Putamen (tissue), 1 donor: ENCODE measurements at regions not wholly inside any gene's neighbourhood (a gene's known extent, or its start where the extent isn't known, plus 50 kb on each side); places are given as distances from the start of the nearest gene placed in this dataset.

Experiments used
- DNase-seq: peaks from one replicate; pipeline ENCODE4 v3.0.0-alpha.2; 2016; ENCODE audit warnings: low spot score

DNA sequence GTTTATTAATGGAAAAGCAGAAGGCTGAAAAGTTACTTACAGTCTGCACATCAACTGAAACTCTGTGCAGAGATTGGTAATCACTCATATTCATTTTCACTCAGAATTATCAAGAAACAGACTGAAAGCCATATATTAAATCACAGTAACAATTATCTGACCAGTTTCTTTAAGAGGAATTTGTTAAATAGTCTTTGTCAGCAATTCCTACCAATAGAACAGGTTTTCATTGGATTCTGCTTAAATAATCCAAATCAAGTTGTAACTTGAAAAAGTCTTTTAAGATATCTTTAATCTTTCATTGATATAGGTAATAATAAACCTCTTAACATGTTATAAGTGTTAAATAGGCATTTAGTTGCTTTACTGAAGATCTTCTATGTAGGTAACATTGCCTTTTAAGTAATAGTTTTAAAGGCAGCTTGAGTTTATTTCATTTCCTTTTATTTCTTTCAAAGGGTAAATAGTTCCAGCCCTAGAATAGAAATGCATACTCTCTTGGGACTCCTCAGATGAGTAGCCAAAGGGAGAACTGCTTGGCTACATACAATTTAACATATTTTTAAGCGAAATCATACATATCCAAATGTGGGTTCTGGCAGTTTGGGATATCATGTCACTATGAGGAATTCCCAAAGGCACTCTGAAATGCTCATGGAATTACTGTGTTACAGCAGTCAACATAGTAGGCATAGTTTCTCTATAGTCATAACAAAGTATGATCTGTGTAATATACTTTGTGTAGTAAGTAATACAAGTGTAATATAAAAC is 326.0 kb upstream of the SPRY2 start:
- no peak for DNase-seq

DNA sequence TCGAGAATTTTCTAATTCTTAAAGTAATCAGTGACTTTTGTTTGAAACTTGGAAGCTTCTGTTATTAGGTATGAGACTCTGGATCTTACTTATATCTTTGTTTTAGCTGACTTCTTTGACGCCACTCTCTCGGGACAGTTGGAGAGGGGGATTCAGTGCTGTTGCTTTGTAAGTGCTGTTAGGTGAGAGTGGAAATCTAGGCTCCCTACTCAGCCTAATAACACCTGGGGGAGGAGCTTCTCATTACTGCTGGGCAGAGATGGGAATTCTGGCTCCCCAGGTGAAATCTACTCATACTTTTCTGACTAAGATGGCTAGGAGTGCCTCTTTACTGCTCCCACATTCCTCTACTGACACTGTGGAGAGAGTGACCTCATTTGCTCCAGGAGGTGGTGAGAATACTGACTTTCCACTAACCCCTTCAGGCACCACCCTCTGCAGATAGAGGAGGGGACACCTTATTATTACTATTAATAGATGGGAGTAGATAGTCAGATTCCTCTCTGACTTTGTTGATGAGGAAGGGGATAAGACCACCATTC is 324.9 kb upstream of the SPRY2 start:
- DNase-seq = no peak

DNA sequence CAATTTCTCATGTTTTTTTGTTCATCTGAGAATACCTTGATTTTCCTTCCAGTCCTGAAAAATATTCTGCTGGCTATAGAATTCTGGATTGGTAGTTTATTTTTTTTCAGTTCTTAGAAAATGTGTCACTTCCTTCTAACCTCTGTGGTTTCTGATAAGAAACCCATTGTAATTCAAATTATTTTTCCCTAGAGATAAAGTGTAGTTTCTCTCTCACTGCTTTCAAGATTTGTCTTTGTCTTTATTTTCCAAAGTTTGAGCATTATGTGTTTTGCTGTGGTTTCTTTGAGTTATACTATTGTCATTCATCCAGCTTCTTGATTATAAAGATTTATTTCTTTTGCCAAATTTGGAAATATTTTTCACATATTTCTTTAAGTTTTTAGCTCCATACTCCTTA is 324.0 kb upstream of the SPRY2 start:
- no peak for DNase-seq

DNA sequence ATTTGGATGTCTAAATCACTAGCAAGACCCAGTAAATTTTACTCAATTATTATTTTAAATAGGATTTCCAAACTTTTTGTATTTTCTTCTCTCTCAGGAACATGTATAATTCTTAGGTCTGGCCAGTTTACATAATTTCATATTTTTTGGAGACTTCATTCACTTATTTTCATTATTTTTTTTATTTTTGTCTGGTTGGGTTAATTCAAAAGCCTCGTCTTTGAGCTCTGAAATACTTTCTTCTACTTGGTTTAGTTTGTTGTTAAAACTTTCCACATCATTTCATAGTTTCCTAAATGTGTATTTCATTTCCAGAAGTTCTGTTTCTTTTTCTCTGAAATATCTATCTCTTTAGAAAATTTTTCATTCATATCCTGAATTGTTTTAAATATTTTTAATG is 322.9 kb upstream of the SPRY2 start:
- DNase-seq = no peak

DNA sequence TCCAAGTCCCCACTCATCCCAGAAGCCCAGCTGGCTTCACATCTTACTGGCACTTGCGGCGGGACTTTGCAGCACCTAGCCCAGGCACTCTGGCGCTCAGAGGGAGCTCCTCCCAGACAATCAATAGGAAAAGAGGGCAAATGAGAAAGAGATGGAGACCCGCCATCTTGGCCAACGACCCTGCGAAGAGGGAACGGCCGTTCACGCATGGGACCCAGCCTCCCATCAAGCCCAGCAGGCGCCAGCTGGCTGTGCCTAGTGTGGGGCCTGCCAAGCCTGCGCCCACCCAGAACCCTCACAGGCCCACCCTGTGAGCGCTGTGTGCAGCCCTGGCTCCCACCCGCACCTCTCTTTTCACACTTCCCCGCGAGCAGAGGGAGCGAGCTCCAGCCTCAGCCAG is 317.8 kb upstream of the SPRY2 start:
- no peak for DNase-seq

DNA sequence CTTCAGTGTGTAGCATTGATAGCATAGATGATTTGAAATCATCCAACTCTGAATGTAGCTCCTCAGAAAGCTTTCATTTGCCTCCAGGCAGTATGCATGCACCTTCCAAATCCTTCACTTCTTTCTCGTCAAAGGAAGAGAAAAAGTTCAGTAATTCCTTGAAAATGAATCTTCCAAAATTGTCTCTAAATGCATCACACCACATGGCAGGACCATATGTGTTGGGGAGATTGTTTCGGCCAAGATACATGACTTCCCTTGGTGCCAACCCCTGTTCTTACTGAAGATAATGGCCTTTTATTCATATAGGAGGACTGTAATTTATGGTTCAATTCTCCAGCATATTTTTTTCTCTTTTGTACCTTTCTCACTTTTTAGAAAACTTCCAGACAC is 315.6 kb upstream of the SPRY2 start:
- no peak for DNase-seq

DNA sequence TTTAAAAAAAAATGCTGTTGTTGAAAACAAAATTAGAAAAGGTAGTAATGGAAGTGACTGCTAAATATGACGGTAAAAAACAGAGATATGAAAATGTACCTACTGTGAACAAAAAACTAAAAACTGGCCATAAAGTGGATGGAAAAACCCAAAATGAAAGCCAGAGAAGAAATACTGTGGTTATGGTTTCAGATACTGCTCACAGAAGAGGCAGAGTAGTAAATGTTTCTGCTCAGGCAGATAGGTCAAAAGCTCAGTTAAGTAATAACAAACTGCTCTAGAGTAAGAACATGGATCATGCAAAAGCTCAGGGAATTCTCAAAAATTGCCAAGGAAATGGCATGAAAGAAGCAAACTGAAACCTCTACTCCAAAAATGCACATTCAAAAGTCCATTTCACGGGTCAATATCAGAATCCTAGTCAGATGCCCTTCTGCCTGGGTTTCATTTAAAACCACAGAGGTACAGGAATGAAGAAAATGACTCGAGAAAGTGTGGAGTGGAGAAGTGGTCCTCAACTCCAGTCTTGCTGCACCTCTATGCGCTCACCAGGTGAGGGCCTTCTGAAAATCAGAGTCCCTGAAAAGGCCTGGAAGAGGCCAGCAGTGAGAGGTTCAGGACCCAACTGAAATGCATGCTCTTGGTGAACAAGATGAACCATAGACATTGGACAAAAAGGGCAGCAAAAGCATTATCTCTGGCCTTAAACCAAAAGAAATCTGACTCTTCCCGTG is 315.0 kb upstream of the SPRY2 start:
- DNase-seq = no peak

DNA sequence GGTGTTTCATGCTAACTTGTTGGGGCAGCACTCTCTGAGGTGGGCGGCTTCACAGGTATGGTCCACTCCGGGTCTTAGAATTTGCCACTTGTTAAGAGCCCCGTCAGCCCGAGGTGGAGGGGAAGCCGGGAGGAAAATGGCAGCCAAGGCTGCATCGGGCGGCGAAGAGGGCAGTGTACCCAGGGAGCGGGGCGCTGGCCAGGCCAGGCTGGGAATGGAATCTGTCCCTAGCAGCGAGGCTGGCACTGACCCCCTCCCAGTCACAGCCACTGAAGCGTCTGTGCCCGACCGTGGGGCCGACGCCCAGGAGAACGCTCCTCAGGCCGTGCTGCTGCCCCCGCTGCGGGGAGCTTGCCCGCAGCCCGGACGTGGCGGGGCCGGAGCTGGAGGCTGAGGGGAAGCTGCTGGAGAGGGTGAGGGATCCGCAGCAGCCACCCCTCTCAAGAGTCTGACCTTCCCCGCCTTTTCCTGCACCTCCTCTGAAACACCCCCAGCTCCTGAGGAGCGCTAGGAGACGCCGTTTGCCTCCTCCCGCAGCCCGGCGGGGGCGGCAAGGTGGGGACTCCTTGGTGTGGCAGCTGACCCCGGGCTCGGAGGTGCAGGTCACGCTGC is 313.8 kb upstream of the SPRY2 start:
- DNase-seq = no peak

DNA sequence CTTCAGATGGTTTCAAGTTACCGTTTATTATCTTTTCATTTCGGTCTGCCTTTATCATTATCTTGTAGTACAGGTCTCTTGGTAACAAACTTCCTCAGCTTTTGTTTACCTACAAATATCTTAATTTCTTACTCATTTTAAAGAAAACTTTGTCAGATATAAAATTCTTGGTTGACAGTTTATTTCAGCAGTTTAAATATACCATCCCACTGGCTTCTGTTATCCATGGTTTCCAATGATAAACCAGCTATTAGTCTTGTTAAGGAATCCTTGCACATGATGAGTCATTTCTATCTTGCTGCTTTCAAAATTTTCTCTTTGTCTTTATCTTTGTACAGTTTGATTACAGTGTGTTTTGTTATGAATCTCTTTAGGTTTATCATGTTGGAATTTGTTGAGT is 308.3 kb upstream of the SPRY2 start:
- DNase-seq = no peak

DNA sequence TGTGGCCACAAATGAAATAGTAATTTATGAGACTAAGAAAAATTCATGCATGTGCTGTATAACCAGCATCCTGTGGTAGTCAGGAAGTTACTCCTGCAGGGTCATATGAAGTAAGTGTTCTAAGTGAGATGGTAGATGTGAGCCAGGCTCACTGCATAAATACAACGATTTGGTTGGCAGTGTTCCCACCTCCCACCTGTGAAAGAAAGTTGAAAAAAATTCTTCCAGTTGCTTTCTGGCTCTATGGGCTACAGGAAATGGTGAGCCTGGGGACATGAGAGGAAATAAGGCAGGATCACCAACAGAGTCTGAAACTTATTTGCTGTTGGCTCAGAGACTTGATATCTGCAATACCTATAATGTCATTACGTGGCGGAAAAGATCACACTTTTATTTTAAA is 301.7 kb upstream of the SPRY2 start:
- no peak for DNase-seq

DNA sequence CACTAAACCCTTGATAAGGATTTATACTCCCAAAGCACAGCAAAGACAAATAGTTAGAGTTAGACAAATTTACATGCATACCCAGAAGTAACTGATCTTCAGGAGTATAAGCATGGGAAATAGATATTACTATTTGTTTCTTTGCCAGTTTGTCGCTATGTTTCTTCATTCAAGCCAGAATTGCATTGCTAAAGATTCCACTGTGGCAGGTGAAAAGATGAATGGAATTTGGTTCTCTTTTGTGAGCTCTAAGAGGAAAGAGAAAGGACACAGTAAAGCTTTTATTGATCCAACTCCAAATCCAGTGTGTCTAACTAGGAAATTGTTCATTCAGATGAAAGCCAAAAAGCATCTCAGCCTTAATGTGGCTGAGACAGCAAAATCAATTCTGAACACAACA is 292.3 kb upstream of the SPRY2 start:
- no peak for DNase-seq

DNA sequence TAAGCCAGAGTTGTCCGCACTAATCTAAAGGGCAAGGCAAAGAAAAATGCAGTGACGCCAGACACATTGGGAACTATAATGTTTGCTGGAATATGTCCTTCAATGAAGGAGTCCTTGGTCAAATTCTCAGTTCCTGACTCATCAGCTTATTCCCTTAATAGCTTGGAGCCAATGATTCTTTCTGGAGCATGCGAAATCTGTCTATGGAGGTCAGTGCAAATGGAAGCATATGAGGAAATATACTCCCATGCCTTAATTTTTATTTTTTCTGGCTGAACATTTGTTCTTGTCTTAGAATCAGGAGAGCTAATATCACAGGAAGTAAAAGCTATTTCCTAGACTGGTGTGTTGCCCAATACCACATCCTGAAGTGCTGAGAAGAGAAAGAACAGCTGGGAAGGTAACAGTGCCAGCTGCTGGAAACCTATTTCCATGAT is 289.8 kb upstream of the SPRY2 start:
- no peak for DNase-seq

DNA sequence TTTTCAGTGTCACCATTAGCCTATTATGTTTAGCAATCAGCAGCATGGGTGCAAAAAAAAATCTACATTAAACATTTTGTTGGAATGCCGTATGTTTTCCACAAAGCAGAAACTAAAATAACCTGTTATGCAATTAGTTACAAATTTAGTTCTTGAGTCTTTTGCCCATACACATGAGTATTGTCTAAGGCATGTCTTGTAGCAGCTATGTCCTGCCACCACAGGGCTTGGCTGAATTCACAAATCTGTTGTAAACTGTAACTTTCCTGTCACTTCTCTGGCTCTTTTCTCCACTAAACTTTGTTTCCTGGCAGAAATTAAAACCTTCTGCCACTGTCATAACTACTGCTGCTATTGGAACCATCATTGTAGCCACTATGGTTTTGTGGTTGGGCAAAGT is 277.9 kb upstream of the SPRY2 start:
- no peak for DNase-seq

DNA sequence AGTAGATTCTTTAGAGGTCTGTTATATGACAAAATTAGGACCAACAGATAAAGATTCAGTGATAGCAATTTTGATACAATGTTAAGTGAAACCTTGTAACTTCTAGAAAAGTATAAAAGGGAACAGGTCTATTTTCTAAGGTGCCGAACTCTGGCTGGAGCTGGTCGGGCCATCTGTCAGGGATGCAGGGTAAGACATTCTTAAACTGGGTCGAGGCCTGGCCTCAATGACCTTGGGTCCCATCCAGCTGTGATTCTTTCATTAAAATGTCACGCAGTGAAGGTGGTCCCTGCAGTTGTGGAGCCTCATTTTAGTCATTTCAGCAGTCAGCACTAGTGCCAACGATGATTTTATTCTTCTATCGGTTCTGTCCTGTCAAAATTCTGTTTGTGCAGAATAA is 271.9 kb upstream of the SPRY2 start:
- DNase-seq = no peak

DNA sequence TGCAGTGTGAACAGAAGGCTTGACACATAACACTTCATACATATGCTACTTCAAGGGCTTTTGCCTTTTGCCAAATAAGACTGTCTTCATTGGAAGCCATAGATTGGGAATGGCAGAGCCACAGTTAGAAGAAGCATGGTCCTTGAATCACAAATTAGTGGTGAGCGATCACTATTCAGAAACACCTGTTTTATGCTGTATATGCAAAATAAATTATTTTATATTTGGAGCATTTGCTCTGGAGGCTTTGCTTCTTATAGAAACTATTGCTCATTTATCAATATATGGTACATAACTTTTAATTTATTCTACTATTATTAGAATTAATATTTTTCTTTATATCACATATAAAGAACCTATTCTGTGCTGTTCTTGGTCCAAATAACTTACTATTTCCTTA is 270.4 kb upstream of the SPRY2 start:
- no peak for DNase-seq

DNA sequence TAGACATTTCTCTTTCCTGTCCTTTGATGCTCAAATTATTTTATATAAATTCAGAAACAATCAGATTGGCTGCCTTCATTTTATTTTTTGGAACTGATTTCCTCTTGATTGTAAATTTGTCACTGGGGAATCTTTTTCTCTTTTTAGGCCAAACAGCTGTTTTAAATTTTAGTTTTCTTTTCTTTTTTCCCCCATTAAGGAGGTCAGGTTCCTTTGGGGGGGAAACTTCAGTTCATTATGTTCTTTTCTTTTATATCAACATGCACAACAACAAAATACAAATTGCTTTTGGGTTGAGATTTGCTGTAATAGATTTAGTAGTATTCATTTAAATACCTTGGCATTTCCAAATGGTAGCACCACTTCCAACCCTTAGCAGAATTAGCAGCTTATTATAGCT is 264.8 kb upstream of the SPRY2 start:
- no peak for DNase-seq

DNA sequence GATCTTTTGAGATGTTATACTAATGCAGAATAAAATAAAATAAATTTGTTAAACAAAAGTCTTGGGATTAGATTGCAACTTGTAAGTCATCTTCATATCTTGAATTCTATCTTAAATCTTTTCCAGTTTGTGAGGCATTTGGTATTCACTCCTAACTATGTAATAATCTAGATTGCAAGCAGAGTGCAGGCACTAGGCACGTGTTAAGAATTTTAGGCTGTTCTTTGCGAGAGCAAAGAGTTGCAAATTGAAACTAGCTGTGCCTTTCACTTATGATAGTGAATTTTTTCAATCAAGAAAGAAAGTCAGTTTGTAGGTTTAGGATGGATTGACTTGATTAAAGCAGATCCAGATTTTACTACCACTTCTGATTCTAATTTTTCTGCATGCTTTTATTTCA is 264.1 kb upstream of the SPRY2 start:
- no peak for DNase-seq

DNA sequence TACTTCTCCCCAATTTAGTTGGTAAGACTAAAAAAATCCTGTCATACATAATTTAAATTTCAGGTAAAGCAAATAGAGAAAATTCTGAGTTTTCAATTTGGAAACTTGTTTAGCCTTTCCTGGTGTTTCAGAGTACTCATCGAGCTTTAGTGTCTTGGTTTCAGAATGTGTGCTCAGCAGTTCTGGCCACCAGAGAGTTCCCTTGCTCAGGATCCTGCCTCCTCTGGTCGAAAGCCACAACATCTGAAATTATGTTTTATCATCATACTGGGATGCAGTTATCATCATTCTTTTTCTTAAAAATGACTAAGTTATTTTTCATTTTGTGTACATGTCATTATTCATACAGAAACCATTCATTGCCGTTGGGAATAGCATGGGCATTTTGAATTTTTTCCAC is 263.2 kb upstream of the SPRY2 start:
- no peak for DNase-seq

DNA sequence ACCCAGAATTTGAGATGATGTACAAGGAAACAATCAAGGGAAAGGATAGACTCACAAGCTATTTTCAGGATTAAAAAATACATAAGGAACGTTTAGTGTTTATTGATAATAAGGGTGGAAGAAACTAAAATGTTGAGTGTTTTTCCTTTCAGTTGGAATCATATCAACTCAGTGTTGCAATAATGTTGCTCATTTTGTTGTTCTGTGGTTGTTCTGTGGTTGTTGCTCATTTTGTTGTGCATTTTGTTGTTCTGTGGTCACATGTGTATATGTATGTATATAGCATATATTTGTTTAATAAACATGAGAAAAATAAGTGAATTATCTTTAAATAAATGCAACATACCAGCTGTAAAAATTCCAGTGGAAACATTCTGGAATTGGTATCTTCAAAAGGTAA is 262.4 kb upstream of the SPRY2 start:
- DNase-seq = no peak

DNA sequence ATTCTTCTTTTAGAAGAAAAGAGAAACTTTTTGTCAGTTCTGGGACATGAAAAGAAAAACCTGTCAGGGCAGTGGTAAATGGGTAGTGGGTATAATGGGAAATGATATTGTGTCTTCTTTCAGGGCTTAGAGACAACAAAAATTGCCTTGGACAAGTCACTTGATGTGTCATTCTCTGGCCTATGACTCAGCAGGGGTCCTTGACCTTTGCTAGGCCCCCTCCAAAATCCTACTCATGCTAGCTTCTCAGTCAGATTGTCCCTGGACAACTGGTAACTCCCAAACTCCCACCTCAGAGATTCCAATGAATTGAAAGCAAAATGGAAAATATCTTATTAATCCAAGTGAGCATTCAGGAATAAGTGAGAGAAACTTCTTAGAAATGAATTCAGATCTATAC is 258.8 kb upstream of the SPRY2 start:
- DNase-seq = no peak

DNA sequence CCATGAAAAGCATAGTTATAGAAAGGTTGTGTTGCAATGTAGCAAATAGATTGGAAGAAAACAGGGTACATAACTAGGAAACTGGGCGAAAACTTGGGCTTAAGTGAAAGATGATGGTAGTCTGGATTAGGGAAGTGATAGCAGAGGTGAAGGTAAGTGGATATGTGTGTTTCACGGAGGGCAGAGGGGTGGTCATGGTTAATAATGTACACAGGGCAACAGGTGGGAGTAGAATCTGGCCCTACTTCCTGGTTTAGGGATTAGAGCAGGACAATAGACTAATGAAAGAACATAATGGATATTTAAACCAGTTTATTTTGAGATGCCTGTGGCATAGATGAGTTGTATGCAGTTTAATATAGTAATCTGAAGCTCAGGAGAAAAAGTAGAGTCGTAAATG is 257.3 kb upstream of the SPRY2 start:
- DNase-seq = no peak

DNA sequence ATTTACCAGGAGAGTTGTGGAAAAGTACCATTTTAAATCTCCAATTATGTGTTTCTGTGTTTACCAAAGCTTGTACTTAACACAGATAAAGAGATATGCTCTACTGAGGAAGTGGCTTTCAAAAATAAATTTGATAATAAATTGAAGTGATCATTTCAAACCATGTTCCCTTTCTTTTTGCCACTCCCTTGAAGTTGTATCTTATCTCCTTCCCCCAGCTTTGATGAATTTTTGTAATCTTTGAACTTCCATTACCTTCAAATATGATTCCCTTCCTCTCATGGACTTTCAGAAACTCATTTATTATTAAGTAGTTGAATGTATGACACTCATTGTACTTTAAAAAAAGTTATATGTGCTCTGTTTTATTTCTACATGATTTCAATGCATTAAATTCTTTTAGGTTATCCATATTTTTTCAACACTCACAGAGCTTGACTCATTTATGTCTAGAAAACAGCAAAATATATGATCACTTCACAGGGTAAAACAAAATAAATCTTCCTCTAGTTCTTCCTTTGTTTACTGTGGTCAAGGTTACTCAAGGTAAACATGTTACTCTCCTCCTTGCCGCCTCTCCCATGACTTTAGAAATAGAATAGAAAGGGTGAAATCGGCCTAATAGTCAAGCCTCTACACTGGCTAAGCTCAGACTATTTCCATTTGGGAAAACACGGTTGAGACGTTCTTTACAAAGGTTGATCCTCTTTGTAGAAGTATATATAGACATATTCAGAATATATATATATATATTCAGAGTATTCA is 251.2 kb upstream of the SPRY2 start:
- no peak for DNase-seq
